ENCODE measurements at regions not wholly inside any gene's neighbourhood (a gene's known extent, or its start where the extent isn't known, plus 50 kb on each side); places are given as distances from the start of the nearest gene placed in this dataset.
"Not testable (repeated sequence)": the region's sequence is repeated elsewhere in the genome, so short reads cannot be mapped to it uniquely, and the experiment has no call there.

GRCh38 chr11:57047610-57048009 lies 58.9 kb downstream of the OR5AK2 start:
- DNase-seq (no peak), ATAC-seq (ENCODE audit: low read depth in 2 of 2) (no peak)
- Histone ChIP-seq H3K4me3 (ENCODE audit: low read depth, low read length) (no peak overlapping the region), H3K27me3 (ENCODE audit: control insufficient read depth, insufficient read depth, low read length) (no peaks in the 10 kb centered on the region), H3K27ac (ENCODE audit: insufficient read depth, low read length, poor library complexity, severe bottlenecking) (no peak overlapping the region), H3K36me3 (ENCODE audit: control insufficient read depth, insufficient read depth, low read length) (no peaks in the 10 kb centered on the region), H3K4me1 (ENCODE audit: control insufficient read depth, insufficient read depth, low read length, poor library complexity, severe bottlenecking) (no peaks in the 10 kb centered on the region), H3K9me3 (ENCODE audit: control insufficient read depth in 2 of 2, low read length in 2 of 2) (no peaks in the 10 kb centered on the region)
- peaks cover 0 to 19% (median 5%) of the 10 kb centered on the region in 7 donors for H3K9me3 Mint-ChIP-seq
- no peaks in the 10 kb centered on the region for H3K36me3 Mint-ChIP-seq
- H3K4me1 Mint-ChIP-seq = no peaks in the 10 kb centered on the region
- no peak overlapping the region for H3K27ac Mint-ChIP-seq
- H3K4me3 Mint-ChIP-seq = no peak overlapping the region
- H3K27me3 Mint-ChIP-seq = no peaks in the 10 kb centered on the region

DNA sequence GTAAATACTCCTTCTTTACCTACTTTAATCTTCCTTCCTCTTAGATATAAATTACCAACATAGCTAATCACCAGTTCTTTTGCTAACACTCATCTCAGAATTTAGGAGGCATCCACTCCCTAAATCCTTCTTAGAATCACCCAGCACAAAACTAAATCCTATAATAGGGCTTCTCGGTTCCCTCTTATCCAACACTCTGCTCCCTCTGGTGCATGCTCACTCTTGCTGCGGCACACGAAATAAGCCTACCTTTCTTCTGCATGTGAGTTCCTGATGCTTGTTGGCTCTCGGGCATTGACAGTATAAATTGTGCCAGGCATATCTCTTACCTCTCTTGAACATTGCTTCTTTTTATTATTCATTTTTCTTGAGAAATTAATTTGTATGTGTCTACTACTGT lies 61.0 kb downstream of the OR5AK2 start:
- no peaks in the 10 kb centered on the region for H3K27me3 Mint-ChIP-seq

GRCh38 chr11:57054817-57055216 lies 66.1 kb downstream of the OR5AK2 start:
- Histone ChIP-seq H3K4me1 (ENCODE audit: control insufficient read depth, insufficient read depth, low read length, poor library complexity, severe bottlenecking) (no peaks in the 10 kb centered on the region), H3K36me3 (ENCODE audit: control insufficient read depth, insufficient read depth, low read length) (no peaks in the 10 kb centered on the region), H3K27me3 (ENCODE audit: control insufficient read depth, insufficient read depth, low read length) (no peaks in the 10 kb centered on the region), H3K4me3 (ENCODE audit: low read depth, low read length) (no peak overlapping the region), H3K9me3 (ENCODE audit: control insufficient read depth in 2 of 2, low read length in 2 of 2) (no peaks in the 10 kb centered on the region), H3K27ac (ENCODE audit: insufficient read depth, low read length, poor library complexity, severe bottlenecking) (no peak overlapping the region)
- Mint-ChIP-seq H3K4me3 (no peak overlapping the region), H3K27ac (no peak overlapping the region), H3K27me3 (no peaks in the 10 kb centered on the region), H3K9me3 (peaks cover 0 to 4% (median 0%) of the 10 kb centered on the region in 7 donors), H3K36me3 (no peaks in the 10 kb centered on the region), H3K4me1 (no peaks in the 10 kb centered on the region)
- no peak for ATAC-seq (ENCODE audit: low read depth in 2 of 2)
- DNase-seq = no peak

More for the DNA sequence above, 61.0 kb downstream of the OR5AK2 start:
- H3K36me3 Mint-ChIP-seq = no peaks in the 10 kb centered on the region
- ATAC-seq (ENCODE audit: low read depth in 2 of 2) (no peak), DNase-seq (no peak)
- peaks cover 0 to 6% (median 3%) of the 10 kb centered on the region in 7 donors for H3K9me3 Mint-ChIP-seq
- H3K27me3 ChIP-seq (ENCODE audit: control insufficient read depth, insufficient read depth, low read length) = no peaks in the 10 kb centered on the region
- H3K9me3 ChIP-seq (ENCODE audit: control insufficient read depth in 2 of 2, low read length in 2 of 2) = no peaks in the 10 kb centered on the region
- no peaks in the 10 kb centered on the region for H3K36me3 ChIP-seq (ENCODE audit: control insufficient read depth, insufficient read depth, low read length)
- no peak overlapping the region for H3K4me3 ChIP-seq (ENCODE audit: low read depth, low read length)
- no peak overlapping the region for H3K27ac ChIP-seq (ENCODE audit: insufficient read depth, low read length, poor library complexity, severe bottlenecking)
- H3K4me1 Mint-ChIP-seq = no peaks in the 10 kb centered on the region
- H3K4me3 Mint-ChIP-seq = no peak overlapping the region
- no peaks in the 10 kb centered on the region for H3K4me1 ChIP-seq (ENCODE audit: control insufficient read depth, insufficient read depth, low read length, poor library complexity, severe bottlenecking)
- no peak overlapping the region for H3K27ac Mint-ChIP-seq

DNA sequence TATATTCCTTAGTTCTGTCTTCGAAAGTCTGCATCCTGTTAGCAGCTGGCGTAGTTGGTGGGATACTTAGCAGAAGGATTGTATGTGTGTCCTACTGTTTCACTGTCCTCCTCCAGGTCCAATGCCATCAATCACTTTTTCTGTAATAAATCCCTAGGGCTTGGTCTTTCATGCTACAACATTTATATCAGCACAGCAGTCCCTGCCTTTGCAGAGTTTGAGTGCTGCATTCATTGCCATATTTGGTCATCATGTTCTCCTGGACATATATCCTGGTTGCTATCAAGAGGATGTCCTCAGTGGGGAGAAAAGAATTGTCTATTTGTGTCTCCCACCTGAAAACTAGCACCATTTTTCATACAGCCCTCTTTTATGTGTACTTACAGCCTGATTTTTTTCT lies 67.0 kb downstream of the OR5AK2 start:
- H3K4me3 ChIP-seq (ENCODE audit: low read depth, low read length) = no peak overlapping the region
- H3K9me3 ChIP-seq (ENCODE audit: control insufficient read depth in 2 of 2, low read length in 2 of 2) = no peaks in the 10 kb centered on the region
- no peaks in the 10 kb centered on the region for H3K27me3 Mint-ChIP-seq
- H3K27me3 ChIP-seq (ENCODE audit: control insufficient read depth, insufficient read depth, low read length) = no peaks in the 10 kb centered on the region
- H3K27ac Mint-ChIP-seq = no peak overlapping the region
- H3K9me3 Mint-ChIP-seq = peaks cover 0 to 8% (median 3%) of the 10 kb centered on the region in 7 donors
- no peak for ATAC-seq (ENCODE audit: low read depth in 2 of 2)
- no peak overlapping the region for H3K4me3 Mint-ChIP-seq
- no peak for DNase-seq
- H3K4me1 Mint-ChIP-seq = no peaks in the 10 kb centered on the region
- H3K27ac ChIP-seq (ENCODE audit: insufficient read depth, low read length, poor library complexity, severe bottlenecking) = no peak overlapping the region
- no peaks in the 10 kb centered on the region for H3K36me3 Mint-ChIP-seq
- no peaks in the 10 kb centered on the region for H3K4me1 ChIP-seq (ENCODE audit: control insufficient read depth, insufficient read depth, low read length, poor library complexity, severe bottlenecking)
- no peaks in the 10 kb centered on the region for H3K36me3 ChIP-seq (ENCODE audit: control insufficient read depth, insufficient read depth, low read length)

DNA sequence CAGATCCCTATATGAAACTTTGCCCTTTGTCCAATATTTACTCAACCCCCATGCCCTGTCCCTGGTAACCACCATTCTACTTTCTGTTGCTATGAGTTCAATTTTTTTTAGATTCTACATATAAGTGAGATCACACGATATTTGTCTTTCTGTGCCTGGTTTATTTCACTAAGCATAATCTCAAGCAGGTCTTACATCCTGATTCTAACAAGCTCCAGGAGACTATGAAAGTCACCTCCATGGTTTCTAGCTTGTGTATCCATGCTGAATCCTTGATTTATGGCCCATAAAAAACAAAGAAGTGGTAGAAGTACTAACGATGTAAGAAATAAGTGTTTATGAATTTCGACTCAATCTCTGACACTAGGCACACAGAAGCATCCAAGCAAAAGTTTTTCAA lies 68.0 kb downstream of the OR5AK2 start:
- Histone ChIP-seq H3K9me3 (ENCODE audit: control insufficient read depth in 2 of 2, low read length in 2 of 2) (no peaks in the 10 kb centered on the region), H3K4me1 (ENCODE audit: control insufficient read depth, insufficient read depth, low read length, poor library complexity, severe bottlenecking) (no peaks in the 10 kb centered on the region), H3K27ac (ENCODE audit: insufficient read depth, low read length, poor library complexity, severe bottlenecking) (no peak overlapping the region), H3K27me3 (ENCODE audit: control insufficient read depth, insufficient read depth, low read length) (no peaks in the 10 kb centered on the region), H3K4me3 (ENCODE audit: low read depth, low read length) (no peak overlapping the region), H3K36me3 (ENCODE audit: control insufficient read depth, insufficient read depth, low read length) (no peaks in the 10 kb centered on the region)
- DNase-seq = no peak
- H3K27me3 Mint-ChIP-seq = no peaks in the 10 kb centered on the region
- no peaks in the 10 kb centered on the region for H3K4me1 Mint-ChIP-seq
- no peak overlapping the region for H3K27ac Mint-ChIP-seq
- H3K4me3 Mint-ChIP-seq = no peak overlapping the region
- peaks cover 0 to 12% (median 4%) of the 10 kb centered on the region in 7 donors for H3K9me3 Mint-ChIP-seq
- no peak for ATAC-seq (ENCODE audit: low read depth in 2 of 2)
- no peaks in the 10 kb centered on the region for H3K36me3 Mint-ChIP-seq

- ATAC-seq (ENCODE audit: low read depth in 2 of 2) (no peak), DNase-seq (no peak)
- Mint-ChIP-seq H3K9me3 (peaks cover 0 to 18% (median 6%) of the 10 kb centered on the region in 7 donors), H3K4me1 (no peaks in the 10 kb centered on the region), H3K4me3 (no peak overlapping the region), H3K27me3 (no peaks in the 10 kb centered on the region), H3K36me3 (no peaks in the 10 kb centered on the region), H3K27ac (no peak overlapping the region)
- Histone ChIP-seq H3K4me3 (ENCODE audit: low read depth, low read length) (no peak overlapping the region), H3K4me1 (ENCODE audit: control insufficient read depth, insufficient read depth, low read length, poor library complexity, severe bottlenecking) (no peaks in the 10 kb centered on the region), H3K36me3 (ENCODE audit: control insufficient read depth, insufficient read depth, low read length) (no peaks in the 10 kb centered on the region), H3K27me3 (ENCODE audit: control insufficient read depth, insufficient read depth, low read length) (no peaks in the 10 kb centered on the region), H3K27ac (ENCODE audit: insufficient read depth, low read length, poor library complexity, severe bottlenecking) (no peak overlapping the region), H3K9me3 (ENCODE audit: control insufficient read depth in 2 of 2, low read length in 2 of 2) (no peaks in the 10 kb centered on the region)
Measured at GRCh38 chr11:57057561-57057960, 68.8 kb downstream of the OR5AK2 start.

- H3K4me1 ChIP-seq (ENCODE audit: control insufficient read depth, insufficient read depth, low read length, poor library complexity, severe bottlenecking); H3K27ac ChIP-seq (ENCODE audit: insufficient read depth, low read length, poor library complexity, severe bottlenecking); H3K4me3 Mint-ChIP-seq; H3K27me3 ChIP-seq (ENCODE audit: control insufficient read depth, insufficient read depth, low read length); H3K27me3 Mint-ChIP-seq; DNase-seq; H3K27ac Mint-ChIP-seq; H3K36me3 ChIP-seq (ENCODE audit: control insufficient read depth, insufficient read depth, low read length); H3K9me3 ChIP-seq (ENCODE audit: control insufficient read depth in 2 of 2, low read length in 2 of 2); H3K4me3 ChIP-seq (ENCODE audit: low read depth, low read length); H3K36me3 Mint-ChIP-seq; H3K4me1 Mint-ChIP-seq; ATAC-seq (ENCODE audit: low read depth in 2 of 2): not testable (repeated sequence)
- H3K9me3 Mint-ChIP-seq = peaks cover 0 to 26% (median 8%) of the 10 kb centered on the region in 7 donors
Measured at GRCh38 chr11:57062957-57063356, 74.2 kb downstream of the OR5AK2 start.

DNA sequence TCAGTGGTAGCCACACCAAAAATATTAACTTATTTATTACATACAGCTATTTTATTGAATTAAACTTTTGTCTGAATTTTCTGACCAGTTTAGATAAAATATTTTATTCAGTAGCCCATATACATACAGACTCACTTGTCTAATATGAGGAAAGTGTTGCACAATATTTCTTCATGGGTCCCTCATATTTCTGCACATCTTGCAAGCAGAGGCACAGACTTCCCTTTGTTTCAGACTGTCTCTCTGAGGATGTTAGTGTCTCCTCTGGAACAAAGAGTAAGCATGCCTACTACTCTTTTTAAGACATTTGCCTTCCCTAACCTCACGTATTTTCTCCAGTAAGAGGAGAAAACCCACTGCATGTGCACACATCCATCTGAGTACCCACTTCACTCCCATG lies 81.2 kb downstream of the OR5AK2 start:
- Mint-ChIP-seq H3K4me1 (no peaks in the 10 kb centered on the region), H3K27ac (no peak overlapping the region), H3K9me3 (peaks cover 0 to 8% (median 2%) of the 10 kb centered on the region in 7 donors), H3K27me3 (no peaks in the 10 kb centered on the region), H3K4me3 (no peak overlapping the region), H3K36me3 (no peaks in the 10 kb centered on the region)
- no peak overlapping the region for H3K27ac ChIP-seq (ENCODE audit: insufficient read depth, low read length, poor library complexity, severe bottlenecking)
- no peak overlapping the region for H3K4me3 ChIP-seq (ENCODE audit: low read depth, low read length)
- no peaks in the 10 kb centered on the region for H3K36me3 ChIP-seq (ENCODE audit: control insufficient read depth, insufficient read depth, low read length)
- H3K27me3 ChIP-seq (ENCODE audit: control insufficient read depth, insufficient read depth, low read length) = no peaks in the 10 kb centered on the region
- ATAC-seq (ENCODE audit: low read depth in 2 of 2) (no peak), DNase-seq (no peak)
- H3K4me1 ChIP-seq (ENCODE audit: control insufficient read depth, insufficient read depth, low read length, poor library complexity, severe bottlenecking) = no peaks in the 10 kb centered on the region
- H3K9me3 ChIP-seq (ENCODE audit: control insufficient read depth in 2 of 2, low read length in 2 of 2) = no peaks in the 10 kb centered on the region
